BE2C (cell line): ENCODE measurements at regions not wholly inside any gene's neighbourhood (a gene's known extent, or its start where the extent isn't known, plus 50 kb on each side); places are given as distances from the start of the nearest gene placed in this dataset.

ENCODE experiments used
- DNase-seq: peaks from one replicate; pipeline ENCODE4 v3.0.0-alpha.2; 2020
- H3K27me3 ChIP-seq: fragments of 250-450 bp; sonication (Bioruptor Pico); 2 replicates; pipeline ENCODE4 v1.5.1; 2020; ENCODE audit warnings: mild to moderate bottlenecking
- H3K36me3 ChIP-seq: fragments of 250-450 bp; sonication (Bioruptor Pico); 2 replicates; pipeline ENCODE4 v1.5.1; 2020; ENCODE audit warnings: mild to moderate bottlenecking
- H3K4me1 ChIP-seq: fragments of 250-450 bp; sonication (Bioruptor Pico); 2 replicates; pipeline ENCODE4 v1.5.1; 2020
- H3K4me3 ChIP-seq: 2 replicates; pipeline ENCODE4 v1.5.1; 2011; ENCODE audit warnings: low read depth, low read length
- H3K9me3 ChIP-seq: fragments of 250-450 bp; sonication (Bioruptor Pico); 2 replicates; pipeline ENCODE4 v1.5.1; 2020
- TF ChIP-seq, protein P1 (sequence below): IDR thresholded peaks from 2 replicates; pipeline ENCODE4 v1.5.1; 2012; ENCODE audit warnings: mild to moderate bottlenecking, low read depth, low read length

DNA sequence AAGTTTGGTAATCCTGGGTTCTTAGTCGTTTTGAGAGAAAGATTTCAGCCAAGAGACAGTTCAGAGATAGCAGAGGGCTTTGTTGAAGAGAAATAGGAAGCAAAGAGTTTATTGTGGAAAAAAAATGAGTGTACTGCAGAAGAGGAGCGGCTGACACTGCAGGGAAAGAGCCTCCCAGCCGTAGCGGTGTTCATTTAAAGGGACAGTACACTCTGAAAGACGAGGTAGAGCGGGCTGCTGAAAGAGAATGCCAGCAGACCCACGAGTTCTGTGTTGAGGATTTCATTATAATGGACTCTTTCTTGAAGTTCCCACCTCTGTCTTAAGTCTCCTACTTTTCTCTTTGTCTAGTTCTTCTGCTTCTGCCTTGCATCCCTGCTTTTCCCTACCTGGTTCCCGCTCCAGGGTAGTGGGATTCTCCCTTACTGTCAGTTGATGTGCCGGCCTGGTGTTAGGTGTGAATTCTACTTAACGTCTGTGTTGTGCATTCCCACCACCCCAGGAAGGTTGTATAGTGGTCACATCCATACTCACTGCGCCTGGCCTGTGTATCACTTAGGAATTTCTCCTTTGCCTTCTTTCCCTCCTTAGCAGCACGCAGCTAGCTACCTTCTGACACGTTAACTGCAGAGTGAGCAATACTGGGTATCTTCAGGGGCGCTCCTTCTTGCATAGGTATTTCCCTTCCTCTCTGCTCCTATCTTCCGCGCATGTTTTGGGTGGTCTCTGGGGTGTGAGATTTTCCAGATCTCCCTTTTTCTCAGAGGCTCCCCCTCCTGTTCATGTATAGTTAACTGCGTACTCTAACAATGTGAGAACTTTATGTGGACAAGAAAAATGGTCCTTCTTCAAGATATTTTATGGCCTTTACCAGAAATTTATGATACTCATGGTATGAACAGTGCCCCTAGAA, 164.5 kb downstream of the PTH2R start:
- TF ChIP-seq, protein P1, sequence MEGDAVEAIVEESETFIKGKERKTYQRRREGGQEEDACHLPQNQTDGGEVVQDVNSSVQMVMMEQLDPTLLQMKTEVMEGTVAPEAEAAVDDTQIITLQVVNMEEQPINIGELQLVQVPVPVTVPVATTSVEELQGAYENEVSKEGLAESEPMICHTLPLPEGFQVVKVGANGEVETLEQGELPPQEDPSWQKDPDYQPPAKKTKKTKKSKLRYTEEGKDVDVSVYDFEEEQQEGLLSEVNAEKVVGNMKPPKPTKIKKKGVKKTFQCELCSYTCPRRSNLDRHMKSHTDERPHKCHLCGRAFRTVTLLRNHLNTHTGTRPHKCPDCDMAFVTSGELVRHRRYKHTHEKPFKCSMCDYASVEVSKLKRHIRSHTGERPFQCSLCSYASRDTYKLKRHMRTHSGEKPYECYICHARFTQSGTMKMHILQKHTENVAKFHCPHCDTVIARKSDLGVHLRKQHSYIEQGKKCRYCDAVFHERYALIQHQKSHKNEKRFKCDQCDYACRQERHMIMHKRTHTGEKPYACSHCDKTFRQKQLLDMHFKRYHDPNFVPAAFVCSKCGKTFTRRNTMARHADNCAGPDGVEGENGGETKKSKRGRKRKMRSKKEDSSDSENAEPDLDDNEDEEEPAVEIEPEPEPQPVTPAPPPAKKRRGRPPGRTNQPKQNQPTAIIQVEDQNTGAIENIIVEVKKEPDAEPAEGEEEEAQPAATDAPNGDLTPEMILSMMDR = peak; percentile 44
- no peak for DNase-seq
- H3K4me1 ChIP-seq = no peaks in the 10 kb centered on the region; the same call in 1 of the 2 replicates
- no peaks in the 10 kb centered on the region for H3K36me3 ChIP-seq
- no peaks in the 10 kb centered on the region for H3K9me3 ChIP-seq
- no peak overlapping the region for H3K4me3 ChIP-seq
- H3K27me3 ChIP-seq = no peaks in the 10 kb centered on the region

DNA sequence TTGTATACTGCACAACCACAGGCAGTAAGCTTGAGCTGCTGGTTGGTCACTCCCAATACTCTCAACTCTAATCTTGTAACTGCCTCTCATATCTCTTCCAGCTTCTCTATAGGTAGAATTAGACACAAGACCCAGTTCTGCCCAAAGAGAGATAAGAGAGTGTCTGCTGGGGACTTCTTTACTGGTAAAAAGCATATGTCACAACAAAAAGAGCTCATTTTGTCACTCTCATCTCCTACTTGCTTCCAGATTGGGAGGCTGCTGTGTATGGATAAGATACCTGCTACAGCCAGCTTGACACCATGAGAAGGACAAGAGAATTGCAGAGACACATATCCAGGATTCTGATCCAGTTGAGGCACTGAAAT, 165.2 kb downstream of the PTH2R start:
- Histone ChIP-seq H3K4me3 (no peak overlapping the region), H3K27me3 (no peaks in the 10 kb centered on the region), H3K4me1 (no peaks in the 10 kb centered on the region; the same call in 1 of the 2 replicates), H3K9me3 (no peaks in the 10 kb centered on the region), H3K36me3 (no peaks in the 10 kb centered on the region)
- DNase-seq = no peak
- TF ChIP-seq, protein P1 = no peak

DNA sequence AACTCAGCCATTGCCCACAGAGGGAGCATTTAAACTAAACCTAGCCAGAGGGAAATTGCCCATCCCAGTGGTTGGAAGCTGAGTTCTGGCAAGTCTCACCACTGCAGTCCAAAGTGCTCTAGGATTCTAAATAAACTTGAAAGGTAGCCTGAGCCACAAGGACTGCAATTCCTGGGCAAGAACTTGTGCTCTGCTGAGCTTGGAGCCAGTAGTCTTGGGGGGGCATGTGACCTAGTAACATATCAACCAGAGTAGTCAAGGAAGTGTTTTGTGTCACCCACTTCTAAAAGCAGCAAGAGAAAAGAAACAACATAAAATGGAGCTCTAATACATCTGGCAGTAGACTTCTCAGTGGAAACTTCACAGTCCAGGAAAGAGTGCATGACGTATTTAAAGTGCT, 167.0 kb downstream of the PTH2R start:
- no peaks in the 10 kb centered on the region; the same call in 1 of the 2 replicates for H3K4me1 ChIP-seq
- no peaks in the 10 kb centered on the region for H3K9me3 ChIP-seq
- TF ChIP-seq, protein P1 = no peak
- no peak for DNase-seq
- no peak overlapping the region for H3K4me3 ChIP-seq
- H3K36me3 ChIP-seq = no peaks in the 10 kb centered on the region
- H3K27me3 ChIP-seq = no peaks in the 10 kb centered on the region

DNA sequence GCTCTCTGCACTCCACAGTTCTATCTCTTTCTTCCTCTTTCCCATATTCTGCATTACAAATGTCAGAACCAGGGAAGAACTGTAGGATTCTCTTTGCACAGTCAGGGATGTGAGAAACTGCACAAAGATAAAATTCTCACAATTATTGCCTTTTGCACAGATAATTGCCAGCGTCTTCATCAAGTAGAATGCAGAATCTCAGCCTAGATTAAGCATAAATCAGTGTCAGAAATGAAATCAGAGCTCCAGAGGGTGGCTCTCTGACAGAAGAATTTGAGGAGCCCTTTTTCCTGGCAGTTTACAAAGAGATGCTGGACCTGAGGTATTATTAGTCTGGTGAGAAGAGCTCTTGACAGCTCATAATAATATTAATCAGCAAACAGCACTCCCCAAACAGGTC, 173.1 kb downstream of the PTH2R start:
- Histone ChIP-seq H3K36me3 (no peaks in the 10 kb centered on the region), H3K9me3 (no peaks in the 10 kb centered on the region), H3K27me3 (no peaks in the 10 kb centered on the region), H3K4me1 (peaks cover 3% of the 10 kb centered on the region), H3K4me3 (no peak overlapping the region)
- TF ChIP-seq, protein P1 = no peak
- no peak for DNase-seq

DNA sequence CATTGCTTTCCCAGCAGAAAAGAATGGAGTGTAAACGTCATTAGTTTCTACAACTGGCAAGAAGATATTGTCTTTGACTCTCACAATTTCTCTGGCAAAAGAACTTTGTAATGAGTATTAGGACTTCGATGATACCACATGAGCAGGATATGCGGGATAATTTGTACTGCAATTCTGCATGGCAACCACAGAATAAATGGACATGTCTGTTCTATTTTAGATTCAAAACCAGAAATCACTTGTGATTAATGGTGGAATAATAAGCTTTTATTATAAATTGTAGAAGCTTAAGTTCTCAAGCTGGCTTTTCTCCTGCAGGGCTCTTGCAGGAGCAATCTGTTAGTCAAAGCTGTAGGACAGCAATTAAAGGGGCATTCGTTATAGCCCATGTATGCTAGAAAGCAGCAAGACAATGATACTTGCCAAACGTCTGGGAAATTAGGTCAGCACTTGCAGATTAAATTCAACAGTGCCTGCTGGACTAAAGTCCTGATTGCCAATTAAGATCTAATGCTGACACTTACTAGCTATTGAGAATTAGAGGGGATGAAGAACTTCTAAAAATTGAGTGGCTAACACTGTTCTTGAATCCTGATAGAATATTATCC, 177.9 kb downstream of the PTH2R start:
- Histone ChIP-seq H3K36me3 (no peaks in the 10 kb centered on the region), H3K9me3 (no peaks in the 10 kb centered on the region), H3K4me3 (no peak overlapping the region; the same call in 1 of the 2 replicates), H3K27me3 (no peaks in the 10 kb centered on the region), H3K4me1 (peaks cover 3% of the 10 kb centered on the region)
- peak; percentile 31 for DNase-seq
- TF ChIP-seq, protein P1 = no peak

DNA sequence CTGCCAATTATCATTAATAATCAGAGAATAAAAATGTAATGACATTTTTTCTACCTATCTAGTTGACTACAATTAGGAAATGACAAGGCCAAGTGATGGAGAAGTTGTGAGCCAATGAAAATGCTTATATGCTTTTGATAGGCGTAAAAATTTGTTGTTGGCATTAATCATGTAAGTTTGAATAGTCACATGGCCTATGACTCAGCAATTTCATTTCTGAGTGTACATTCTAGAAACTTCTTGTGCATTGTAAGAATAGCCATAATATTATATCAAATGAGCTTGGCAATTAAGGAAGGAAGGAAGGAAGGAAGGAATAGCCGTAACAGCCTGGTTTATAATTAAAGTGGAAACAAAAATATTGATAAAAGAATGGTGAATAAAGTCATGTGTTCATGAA, 179.9 kb downstream of the PTH2R start:
- TF ChIP-seq, protein P1 = no peak
- no peak overlapping the region for H3K4me3 ChIP-seq
- H3K4me1 ChIP-seq = peaks cover 3% of the 10 kb centered on the region
- H3K36me3 ChIP-seq = no peaks in the 10 kb centered on the region
- DNase-seq = no peak
- H3K27me3 ChIP-seq = no peaks in the 10 kb centered on the region
- H3K9me3 ChIP-seq = no peaks in the 10 kb centered on the region
